Mesenchymal stem cell (in vitro differentiated cells and primary cell): ENCODE measurements at regions not wholly inside any gene's neighbourhood (a gene's known extent, or its start where the extent isn't known, plus 50 kb on each side); places are given as distances from the start of the nearest gene placed in this dataset.

Source experiments
- DNase-seq: peaks from one replicate; pipeline ENCODE4 v3.0.0-alpha.2; 2013
- H2AFZ ChIP-seq: one replicate; pipeline ENCODE4 v1.6.1; 2013; ENCODE audit warnings: low read depth, mild to moderate bottlenecking, control low read depth, inconsistent platforms, low read length, moderate library complexity
- H2AK5ac ChIP-seq: 2 replicates; pipeline ENCODE4 v1.6.1; 2013; ENCODE audit warnings: low read length, moderate library complexity, mild to moderate bottlenecking, inconsistent platforms; ENCODE audit not compliant: severe bottlenecking
- H2BK120ac ChIP-seq: one replicate; pipeline ENCODE4 v1.6.1; 2013; ENCODE audit warnings: low read depth, mild to moderate bottlenecking, inconsistent platforms, low read length, moderate library complexity
- H2BK12ac ChIP-seq, 2 experiments: one replicate each; pipeline ENCODE4 v1.6.1; 2013; ENCODE audit warnings: inconsistent platforms in 2 of 2, low read length in 2 of 2, mild to moderate bottlenecking in 2 of 2, moderate library complexity in 2 of 2, control low read depth in 1 of 2
- H2BK15ac ChIP-seq: one replicate; pipeline ENCODE4 v1.6.1; 2013; ENCODE audit warnings: mild to moderate bottlenecking, low read depth, inconsistent platforms; ENCODE audit not compliant: poor library complexity, severe bottlenecking
- H2BK5ac ChIP-seq: 2 replicates; pipeline ENCODE4 v1.6.1; 2013; ENCODE audit warnings: low read depth, mild to moderate bottlenecking, low read length, control low read depth, inconsistent platforms; ENCODE audit not compliant: poor library complexity, severe bottlenecking
- H3K14ac ChIP-seq, 2 experiments: one replicate each; pipeline ENCODE4 v1.6.1; 2013; ENCODE audit warnings: inconsistent platforms in 2 of 2, low read length in 2 of 2, control low read depth in 1 of 2, mild to moderate bottlenecking in 1 of 2, moderate library complexity in 1 of 2
- H3K18ac ChIP-seq, 2 experiments: one replicate each; pipeline ENCODE4 v1.6.1; 2013; ENCODE audit warnings: inconsistent platforms in 2 of 2, low read length in 2 of 2, control low read depth in 1 of 2, low read depth in 1 of 2, mild to moderate bottlenecking in 1 of 2
- H3K23ac ChIP-seq, 2 experiments: one replicate each; pipeline ENCODE4 v1.6.1; 2013; ENCODE audit warnings: inconsistent platforms in 2 of 2, low read length in 2 of 2, mild to moderate bottlenecking in 2 of 2, moderate library complexity in 2 of 2, control low read depth in 1 of 2
- H3K27ac ChIP-seq: 2 replicates; pipeline ENCODE4 v1.5.1; 2013; ENCODE audit warnings: mild to moderate bottlenecking, moderate library complexity, low read length, control low read depth, inconsistent platforms; ENCODE audit not compliant: poor library complexity, severe bottlenecking
- H3K27me3 ChIP-seq, 2 experiments: 2 replicates each; pipeline versions ENCODE4 v1.6.1 to v1.7.0; 2013; ENCODE audit warnings: low read length in 2 of 2, mild to moderate bottlenecking in 2 of 2, moderate library complexity in 2 of 2, control low read depth in 1 of 2, inconsistent platforms in 1 of 2; ENCODE audit not compliant: control insufficient read depth in 1 of 2, insufficient read depth in 1 of 2
- H3K36me3 ChIP-seq, 2 experiments: 2 replicates each; pipeline versions ENCODE4 v1.6.1 to v1.7.0; 2013; ENCODE audit warnings: low read length in 2 of 2, control low read depth in 1 of 2, inconsistent platforms in 1 of 2, low read depth in 1 of 2, mild to moderate bottlenecking in 1 of 2; ENCODE audit not compliant: insufficient read depth in 2 of 2, control insufficient read depth in 1 of 2
- H3K4ac ChIP-seq, 2 experiments: one replicate each; pipeline ENCODE4 v1.6.1; 2013; ENCODE audit warnings: inconsistent platforms in 2 of 2, low read length in 2 of 2, mild to moderate bottlenecking in 2 of 2, moderate library complexity in 2 of 2, control low read depth in 1 of 2, low read depth in 1 of 2
- H3K4me1 ChIP-seq: 2 replicates; pipeline ENCODE4 v1.6.1; 2013; ENCODE audit warnings: low read depth, low read length, control low read depth; ENCODE audit not compliant: control insufficient read depth, insufficient read depth
- H3K4me2 ChIP-seq: 2 replicates; pipeline ENCODE4 v1.6.1; 2013; ENCODE audit warnings: low read length, mild to moderate bottlenecking, inconsistent platforms; ENCODE audit not compliant: poor library complexity, severe bottlenecking
- H3K4me3 ChIP-seq, 2 experiments: 2 replicates each; pipeline versions ENCODE4 v1.5.1 to v1.7.0; 2013; ENCODE audit warnings: low read length in 2 of 2, mild to moderate bottlenecking in 2 of 2, control low read depth in 1 of 2, low read depth in 1 of 2; ENCODE audit not compliant: insufficient read depth in 1 of 2
- H3K79me1 ChIP-seq: replicated peaks from 2 replicates; pipeline ENCODE4 v1.6.1; 2013; ENCODE audit warnings: mild to moderate bottlenecking, control low read depth, low read length, inconsistent platforms; ENCODE audit not compliant: poor library complexity, severe bottlenecking
- H3K9ac ChIP-seq: 2 replicates; pipeline ENCODE4 v1.7.0; 2013; ENCODE audit warnings: mild to moderate bottlenecking, low read length, moderate library complexity
- H3K9me3 ChIP-seq: 2 replicates; pipeline ENCODE4 v1.7.0; 2013; ENCODE audit warnings: mild to moderate bottlenecking, low read length; ENCODE audit not compliant: control insufficient read depth
- H4K8ac ChIP-seq: one replicate; pipeline ENCODE4 v1.6.1; 2013; ENCODE audit warnings: inconsistent platforms, mild to moderate bottlenecking, low read length, moderate library complexity
- H4K91ac ChIP-seq: one replicate; pipeline ENCODE4 v1.6.1; 2013; ENCODE audit warnings: mild to moderate bottlenecking, low read length, inconsistent platforms
- WGBS: methylation state at CpG from one replicate; pipeline ENCODE4 v1.1.7; 2013; ENCODE audit warnings: mixed read lengths; 5-methylcytosine and 5-hydroxymethylcytosine counted together

- Histone ChIP-seq H3K4me1 (no peaks in the 10 kb centered on the region), H2AK5ac (no peak overlapping the region), H2BK5ac (no peak overlapping the region), H3K4me3 (no peak overlapping the region), H3K4me2 (no peak overlapping the region), H2BK120ac (no peak overlapping the region), H3K36me3 (no peaks in the 10 kb centered on the region), H3K9ac (no peak overlapping the region), H3K23ac (no peak overlapping the region), H2BK15ac (no peak overlapping the region), H3K27ac (no peak overlapping the region), H3K18ac (no peak overlapping the region), H3K14ac (no peak overlapping the region), H3K9me3 (no peaks in the 10 kb centered on the region), H4K91ac (no peak overlapping the region), H2BK12ac (no peak overlapping the region), H3K27me3 (no peaks in the 10 kb centered on the region), H2AFZ (no peak overlapping the region), H3K79me1 (no peaks in the 10 kb centered on the region), H4K8ac (no peak overlapping the region), H3K4ac (no peak overlapping the region)
- DNase-seq, result no peak
- 64% methylated on average over 1 of the region's 2 CpGs for WGBS
These were observed 728.8 kb upstream of the POU3F3 start for GRCh38 chr2:104125096-104125495.

GRCh38 chr2:104127049-104127770 lies 726.7 kb upstream of the POU3F3 start:
- H3K4me1 ChIP-seq, result no peaks in the 10 kb centered on the region
- DNase-seq, result no peak
- no peak overlapping the region for H3K4me2 ChIP-seq
- no peak overlapping the region for H3K4ac ChIP-seq
- no peaks in the 10 kb centered on the region for H3K27me3 ChIP-seq
- H3K18ac ChIP-seq, result no peak overlapping the region
- no peak overlapping the region for H3K9ac ChIP-seq
- H3K14ac ChIP-seq, result no peak overlapping the region
- H3K23ac ChIP-seq, result no peak overlapping the region
- H3K4me3 ChIP-seq, result no peak overlapping the region
- H2BK12ac ChIP-seq, result no peak overlapping the region
- no peaks in the 10 kb centered on the region for H3K9me3 ChIP-seq
- H2BK120ac ChIP-seq, result no peak overlapping the region
- no peak overlapping the region for H2AK5ac ChIP-seq
- H3K27ac ChIP-seq, result no peak overlapping the region
- no peak overlapping the region for H4K91ac ChIP-seq
- H2BK15ac ChIP-seq, result no peak overlapping the region
- no peak overlapping the region for H2AFZ ChIP-seq
- no peak overlapping the region for H4K8ac ChIP-seq
- H3K79me1 ChIP-seq, result no peaks in the 10 kb centered on the region
- H3K36me3 ChIP-seq, result no peaks in the 10 kb centered on the region
- H2BK5ac ChIP-seq, result no peak overlapping the region

GRCh38 chr2:104140361-104140760 lies 713.6 kb upstream of the POU3F3 start:
- Histone ChIP-seq H2BK120ac (no peak overlapping the region), H3K4me3 (no peak overlapping the region), H2BK15ac (no peak overlapping the region), H3K79me1 (no peaks in the 10 kb centered on the region), H3K14ac (no peak overlapping the region), H3K27ac (no peak overlapping the region), H3K36me3 (no peaks in the 10 kb centered on the region), H3K9ac (no peak overlapping the region), H4K91ac (no peak overlapping the region), H3K9me3 (peaks cover 3% of the 10 kb centered on the region), H3K4ac (no peak overlapping the region), H2BK5ac (no peak overlapping the region), H3K23ac (no peak overlapping the region), H3K27me3 (no peaks in the 10 kb centered on the region), H3K18ac (no peak overlapping the region), H2AFZ (no peak overlapping the region), H3K4me2 (no peak overlapping the region), H4K8ac (no peak overlapping the region), H2AK5ac (no peak overlapping the region), H3K4me1 (peaks cover 2% of the 10 kb centered on the region), H2BK12ac (no peak overlapping the region)
- no peak for DNase-seq
- WGBS, result 44% methylated on average over 3 of the region's 3 CpGs

GRCh38 chr2:104158191-104158590 lies 695.7 kb upstream of the POU3F3 start:
- H3K36me3 ChIP-seq, result no peaks in the 10 kb centered on the region
- no peak overlapping the region for H3K4ac ChIP-seq
- H3K23ac ChIP-seq, result no peak overlapping the region
- no peak overlapping the region for H3K9ac ChIP-seq
- H2BK5ac ChIP-seq, result no peak overlapping the region
- H2BK15ac ChIP-seq, result no peak overlapping the region
- H4K8ac ChIP-seq, result no peak overlapping the region
- no peak overlapping the region for H2AFZ ChIP-seq
- DNase-seq, result no peak
- H3K9me3 ChIP-seq, result no peaks in the 10 kb centered on the region
- no peaks in the 10 kb centered on the region for H3K4me1 ChIP-seq
- 80% methylated on average over 3 of the region's 4 CpGs for WGBS
- no peak overlapping the region for H3K4me3 ChIP-seq
- H2AK5ac ChIP-seq, result no peak overlapping the region
- no peak overlapping the region for H3K14ac ChIP-seq
- no peak overlapping the region for H3K18ac ChIP-seq
- H3K4me2 ChIP-seq, result no peak overlapping the region
- H2BK120ac ChIP-seq, result no peak overlapping the region
- no peak overlapping the region for H2BK12ac ChIP-seq
- H3K27ac ChIP-seq, result no peak overlapping the region
- no peak overlapping the region for H4K91ac ChIP-seq
- no peaks in the 10 kb centered on the region for H3K27me3 ChIP-seq
- H3K79me1 ChIP-seq, result no peaks in the 10 kb centered on the region
